Smooth muscle cell (in vitro differentiated cells): ENCODE measurements at regions not wholly inside any gene's neighbourhood (a gene's known extent, or its start where the extent isn't known, plus 50 kb on each side); places are given as distances from the start of the nearest gene placed in this dataset.
A peak's percentile ranks its signal among the peaks of the same experiment; 100 is the strongest.

Experiments used
- DNase-seq: peaks from one replicate; lab custom pipeline; 2025; ENCODE audit not compliant: unreplicated experiment; lab: John Stamatoyannopoulos, UW
- H2AFZ ChIP-seq: fragments of 200-600 bp; sonication (generic); 2 replicates; pipeline ENCODE4 v1.6.0; 2016; ENCODE audit warnings: antibody characterized with exemption, low read depth, mild to moderate bottlenecking
- H3F3A ChIP-seq: fragments of 200-600 bp; sonication (generic); 2 replicates; pipeline ENCODE4 v1.6.0; 2017; ENCODE audit warnings: antibody characterized with exemption, low read depth
- H3K27ac ChIP-seq: fragments of 200-600 bp; sonication (generic); 2 replicates; pipeline ENCODE4 v1.5.1; 2016; ENCODE audit warnings: low read depth, mild to moderate bottlenecking
- H3K27me3 ChIP-seq: fragments of 200-600 bp; sonication (generic); 2 replicates; pipeline ENCODE4 v1.6.1; 2016; ENCODE audit warnings: low read depth, mild to moderate bottlenecking
- H3K36me3 ChIP-seq: fragments of 200-600 bp; sonication (generic); 2 replicates; pipeline ENCODE4 v1.5.1; 2016; ENCODE audit warnings: low read depth
- H3K4me1 ChIP-seq: fragments of 200-600 bp; sonication (generic); 2 replicates; pipeline ENCODE4 v1.5.1; 2016; ENCODE audit warnings: low read depth
- H3K4me2 ChIP-seq: fragments of 200-600 bp; sonication (generic); 2 replicates; pipeline ENCODE4 v1.6.0; 2016; ENCODE audit warnings: mild to moderate bottlenecking
- H3K4me3 ChIP-seq: fragments of 200-600 bp; sonication (generic); 2 replicates; pipeline ENCODE4 v1.5.1; 2016; ENCODE audit warnings: mild to moderate bottlenecking
- H3K79me2 ChIP-seq: fragments of 200-600 bp; sonication (generic); 2 replicates; pipeline ENCODE4 v1.6.0; 2016; ENCODE audit warnings: low read depth, mild to moderate bottlenecking
- H3K9ac ChIP-seq: fragments of 200-600 bp; sonication (generic); 2 replicates; pipeline ENCODE4 v1.6.0; 2016; ENCODE audit warnings: low read depth
- H3K9me3 ChIP-seq: fragments of 200-600 bp; sonication (generic); replicated peaks from 2 replicates; pipeline ENCODE4 v1.5.1; 2016; ENCODE audit warnings: low read depth
- H4K20me1 ChIP-seq: fragments of 200-600 bp; sonication (generic); 2 replicates; pipeline ENCODE4 v1.6.0; 2016; ENCODE audit warnings: low read depth
- CTCF ChIP-seq: fragments of 200-600 bp; sonication (generic); IDR thresholded peaks from 2 replicates; pipeline ENCODE4 v1.5.1; 2017; ENCODE audit warnings: borderline replicate concordance, mild to moderate bottlenecking, antibody characterized with exemption; ENCODE audit not compliant: insufficient read depth, poor library complexity, severe bottlenecking
- WGBS: methylation state at CpG from one replicate; pipeline ENCODE4 v1.1.7; 2016; ENCODE audit warnings: low lambda C conversion rate; 5-methylcytosine and 5-hydroxymethylcytosine counted together

- Histone ChIP-seq H3K79me2 (no peaks in the 10 kb centered on the region), H3K4me1 (no peaks in the 10 kb centered on the region), H3K27me3 (no peaks in the 10 kb centered on the region), H3K4me3 (no peak overlapping the region), H3K36me3 (no peaks in the 10 kb centered on the region), H3F3A (no peaks in the 10 kb centered on the region), H2AFZ (no peak overlapping the region), H3K9ac (no peak overlapping the region), H4K20me1 (no peaks in the 10 kb centered on the region), H3K9me3 (no peaks in the 10 kb centered on the region), H3K4me2 (no peak overlapping the region), H3K27ac (no peak overlapping the region)
- 96% methylated on average over 1 of the region's 1 CpG for WGBS
- DNase-seq = no peak
- TF ChIP-seq CTCF = no peak
Observed at GRCh38 chr3:8238432-8238831, 263.2 kb upstream of the LMCD1 start.

GRCh38 chr3:8239095-8239494 lies 262.5 kb upstream of the LMCD1 start:
- 98% methylated on average over 2 of the region's 2 CpGs for WGBS
- no peak for DNase-seq

GRCh38 chr3:8239718-8240695 lies 261.6 kb upstream of the LMCD1 start:
- no peaks in the 10 kb centered on the region for H3K4me1 ChIP-seq
- 97% methylated on average over 4 of the region's 4 CpGs for WGBS
- H3K36me3 ChIP-seq = no peaks in the 10 kb centered on the region
- no peak overlapping the region for H3K4me2 ChIP-seq
- H2AFZ ChIP-seq = no peak overlapping the region
- H3K9ac ChIP-seq = no peak overlapping the region
- H3K4me3 ChIP-seq = no peak overlapping the region
- H3F3A ChIP-seq = no peaks in the 10 kb centered on the region
- H3K27ac ChIP-seq = no peak overlapping the region
- peak; percentile 84 for TF ChIP-seq CTCF
- H3K27me3 ChIP-seq = no peaks in the 10 kb centered on the region
- H3K79me2 ChIP-seq = no peaks in the 10 kb centered on the region
- no peak for DNase-seq
- H4K20me1 ChIP-seq = no peaks in the 10 kb centered on the region
- H3K9me3 ChIP-seq = no peaks in the 10 kb centered on the region

More at GRCh38 chr3:8239095-8239494, 262.5 kb upstream of the LMCD1 start:
- Histone ChIP-seq H3K27ac (no peak overlapping the region), H3K79me2 (no peaks in the 10 kb centered on the region), H3K36me3 (no peaks in the 10 kb centered on the region), H3K9ac (no peak overlapping the region), H3K4me3 (no peak overlapping the region), H3K9me3 (no peaks in the 10 kb centered on the region), H4K20me1 (no peaks in the 10 kb centered on the region), H3K4me1 (no peaks in the 10 kb centered on the region), H3K4me2 (no peak overlapping the region), H2AFZ (no peak overlapping the region), H3F3A (no peaks in the 10 kb centered on the region), H3K27me3 (no peaks in the 10 kb centered on the region)
- no peak for TF ChIP-seq CTCF
